ENCODE measurements at regions not wholly inside any gene's neighbourhood (a gene's known extent, or its start where the extent isn't known, plus 50 kb on each side); places are given as distances from the start of the nearest gene placed in this dataset.

- Mint-ChIP-seq H3K27ac (ENCODE audit: unreplicated experiment) (no peak overlapping the region), H3K4me1 (ENCODE audit: unreplicated experiment) (peaks cover 3% of the 10 kb centered on the region), H3K36me3 (ENCODE audit: low read depth, unreplicated experiment) (no peaks in the 10 kb centered on the region), H3K9me3 (ENCODE audit: unreplicated experiment) (no peaks in the 10 kb centered on the region), H3K4me3 (ENCODE audit: unreplicated experiment) (no peak overlapping the region), H3K27me3 (ENCODE audit: unreplicated experiment) (no peaks in the 10 kb centered on the region)
- TF ChIP-seq CTCF (IDR thresholded peaks at IDR 0.05; ENCODE audit: unreplicated experiment): no peak
- no peak for DNase-seq (ENCODE audit: low spot score)
Measured at GRCh38 chr6:149223904-149224351, 93.6 kb upstream of the TAB2 start.

GRCh38 chr6:149224399-149224798 lies 93.1 kb upstream of the TAB2 start:
- H3K27me3 Mint-ChIP-seq (ENCODE audit: unreplicated experiment): no peaks in the 10 kb centered on the region
- no peaks in the 10 kb centered on the region for H3K36me3 Mint-ChIP-seq (ENCODE audit: low read depth, unreplicated experiment)
- DNase-seq (ENCODE audit: low spot score): no peak
- no peaks in the 10 kb centered on the region for H3K9me3 Mint-ChIP-seq (ENCODE audit: unreplicated experiment)
- TF ChIP-seq CTCF (IDR thresholded peaks at IDR 0.05; ENCODE audit: unreplicated experiment): no peak
- H3K27ac Mint-ChIP-seq (ENCODE audit: unreplicated experiment): no peak overlapping the region
- no peak overlapping the region for H3K4me3 Mint-ChIP-seq (ENCODE audit: unreplicated experiment)
- no peaks in the 10 kb centered on the region for H3K4me1 Mint-ChIP-seq (ENCODE audit: unreplicated experiment)

DNA sequence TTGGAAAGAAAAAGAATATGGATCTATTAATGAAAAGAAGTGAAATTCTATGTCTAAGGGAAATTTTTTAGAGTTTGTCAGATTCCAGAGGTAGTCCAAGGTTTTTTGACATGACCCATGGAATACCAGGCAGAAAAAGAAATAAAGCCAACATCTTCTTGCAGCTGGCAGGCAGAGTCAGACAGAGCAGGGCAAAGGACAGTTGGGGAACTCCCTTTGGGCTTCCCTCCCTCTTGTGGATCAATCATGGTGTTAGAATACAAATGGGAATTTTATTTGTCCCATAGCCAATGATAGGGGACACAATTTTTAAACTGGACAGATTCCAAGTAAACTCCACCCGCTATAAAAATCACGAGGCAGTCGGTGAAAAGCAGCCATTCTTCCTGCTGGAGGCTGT lies 92.1 kb upstream of the TAB2 start:
- no peak for TF ChIP-seq CTCF (IDR thresholded peaks at IDR 0.05; ENCODE audit: unreplicated experiment)
- no peak for DNase-seq (ENCODE audit: low spot score)
- Mint-ChIP-seq H3K9me3 (ENCODE audit: unreplicated experiment) (no peaks in the 10 kb centered on the region), H3K4me3 (ENCODE audit: unreplicated experiment) (no peak overlapping the region), H3K27ac (ENCODE audit: unreplicated experiment) (no peak overlapping the region), H3K36me3 (ENCODE audit: low read depth, unreplicated experiment) (no peaks in the 10 kb centered on the region), H3K27me3 (ENCODE audit: unreplicated experiment) (no peaks in the 10 kb centered on the region), H3K4me1 (ENCODE audit: unreplicated experiment) (no peaks in the 10 kb centered on the region)

DNA sequence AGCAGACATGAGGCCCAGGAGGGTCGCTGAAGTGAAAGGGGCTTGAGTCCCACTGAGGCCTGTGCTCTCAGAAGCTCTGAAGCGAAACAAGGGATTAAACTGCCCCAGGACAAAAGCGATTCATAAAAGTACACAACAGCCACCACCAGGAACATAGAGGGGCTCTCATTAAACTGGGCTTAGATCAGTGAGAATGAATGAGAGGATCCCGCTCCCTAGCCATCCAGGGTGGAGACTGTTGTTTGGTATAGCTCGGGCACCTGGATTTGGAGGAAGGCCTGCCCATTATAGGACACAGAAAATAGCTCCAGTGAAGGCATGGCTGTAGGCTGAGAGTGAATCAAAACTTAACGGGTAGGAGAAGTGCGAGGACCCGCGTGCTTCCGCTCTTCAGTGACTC lies 91.6 kb upstream of the TAB2 start:
- H3K9me3 Mint-ChIP-seq (ENCODE audit: unreplicated experiment): no peaks in the 10 kb centered on the region
- H3K4me1 Mint-ChIP-seq (ENCODE audit: unreplicated experiment): no peaks in the 10 kb centered on the region
- H3K36me3 Mint-ChIP-seq (ENCODE audit: low read depth, unreplicated experiment): no peaks in the 10 kb centered on the region
- no peak for TF ChIP-seq CTCF (IDR thresholded peaks at IDR 0.05; ENCODE audit: unreplicated experiment)
- no peak for DNase-seq (ENCODE audit: low spot score)
- H3K4me3 Mint-ChIP-seq (ENCODE audit: unreplicated experiment): no peak overlapping the region
- no peak overlapping the region for H3K27ac Mint-ChIP-seq (ENCODE audit: unreplicated experiment)
- H3K27me3 Mint-ChIP-seq (ENCODE audit: unreplicated experiment): no peaks in the 10 kb centered on the region

DNA sequence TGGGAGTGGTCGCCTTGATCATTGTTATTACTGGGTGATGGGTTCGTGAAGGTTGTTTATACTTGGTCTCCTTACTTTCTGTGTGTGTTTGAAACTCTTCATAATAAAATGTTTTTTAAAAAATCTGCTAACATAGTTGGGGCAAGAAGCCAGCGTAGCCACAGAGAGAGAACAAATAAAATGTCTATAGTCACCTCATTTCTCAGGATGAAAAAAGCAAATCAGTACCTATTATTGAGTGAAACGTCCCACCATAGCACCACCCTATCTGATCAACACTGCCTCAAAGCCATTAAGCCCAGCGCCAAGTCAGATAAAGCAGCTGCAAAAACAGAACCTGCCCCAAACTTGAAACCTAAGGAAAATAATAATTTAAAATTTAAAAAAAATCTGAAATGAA lies 89.7 kb upstream of the TAB2 start:
- Mint-ChIP-seq H3K9me3 (ENCODE audit: unreplicated experiment) (no peaks in the 10 kb centered on the region), H3K4me1 (ENCODE audit: unreplicated experiment) (peaks cover 11% of the 10 kb centered on the region), H3K27me3 (ENCODE audit: unreplicated experiment) (peaks cover 4% of the 10 kb centered on the region), H3K27ac (ENCODE audit: unreplicated experiment) (no peak overlapping the region), H3K36me3 (ENCODE audit: low read depth, unreplicated experiment) (no peaks in the 10 kb centered on the region), H3K4me3 (ENCODE audit: unreplicated experiment) (no peak overlapping the region)
- DNase-seq (ENCODE audit: low spot score): no peak
- TF ChIP-seq CTCF (IDR thresholded peaks at IDR 0.05; ENCODE audit: unreplicated experiment): no peak
